ENCODE measurements at regions not wholly inside any gene's neighbourhood (a gene's known extent, or its start where the extent isn't known, plus 50 kb on each side); places are given as distances from the start of the nearest gene placed in this dataset.

DNA sequence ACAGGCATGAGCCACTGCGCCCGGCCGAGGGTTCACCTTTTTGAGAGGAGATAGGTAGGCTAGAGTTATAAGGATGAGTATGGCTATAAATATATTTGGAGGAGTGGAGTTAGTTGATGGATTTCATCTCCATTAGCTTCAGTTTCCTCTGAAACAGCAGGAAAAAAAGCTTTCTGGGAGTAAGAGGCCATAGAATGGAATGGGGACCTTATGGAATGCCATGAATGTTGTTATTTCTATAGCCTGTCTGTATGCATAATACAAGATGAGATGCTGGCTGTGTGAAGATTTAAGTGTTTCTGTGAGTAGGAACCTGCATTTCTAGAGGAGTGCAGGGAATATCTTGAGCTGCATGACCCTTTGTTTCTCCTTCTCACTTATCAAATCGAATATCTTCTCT lies 114.9 kb upstream of the ARX start:
- TF ChIP-seq, protein P1, sequence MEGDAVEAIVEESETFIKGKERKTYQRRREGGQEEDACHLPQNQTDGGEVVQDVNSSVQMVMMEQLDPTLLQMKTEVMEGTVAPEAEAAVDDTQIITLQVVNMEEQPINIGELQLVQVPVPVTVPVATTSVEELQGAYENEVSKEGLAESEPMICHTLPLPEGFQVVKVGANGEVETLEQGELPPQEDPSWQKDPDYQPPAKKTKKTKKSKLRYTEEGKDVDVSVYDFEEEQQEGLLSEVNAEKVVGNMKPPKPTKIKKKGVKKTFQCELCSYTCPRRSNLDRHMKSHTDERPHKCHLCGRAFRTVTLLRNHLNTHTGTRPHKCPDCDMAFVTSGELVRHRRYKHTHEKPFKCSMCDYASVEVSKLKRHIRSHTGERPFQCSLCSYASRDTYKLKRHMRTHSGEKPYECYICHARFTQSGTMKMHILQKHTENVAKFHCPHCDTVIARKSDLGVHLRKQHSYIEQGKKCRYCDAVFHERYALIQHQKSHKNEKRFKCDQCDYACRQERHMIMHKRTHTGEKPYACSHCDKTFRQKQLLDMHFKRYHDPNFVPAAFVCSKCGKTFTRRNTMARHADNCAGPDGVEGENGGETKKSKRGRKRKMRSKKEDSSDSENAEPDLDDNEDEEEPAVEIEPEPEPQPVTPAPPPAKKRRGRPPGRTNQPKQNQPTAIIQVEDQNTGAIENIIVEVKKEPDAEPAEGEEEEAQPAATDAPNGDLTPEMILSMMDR (IDR thresholded peaks at IDR 0.05; ENCODE audit: poor library complexity) = no peak
- no peak for TF ChIP-seq EZH2 (IDR thresholded peaks at IDR 0.05; ENCODE audit: borderline replicate concordance)
- no peak for TF ChIP-seq EZH2phosphoT487 (IDR thresholded peaks at IDR 0.05; ENCODE audit: low read depth, severe bottlenecking, unreplicated experiment)
